Neural cell (in vitro differentiated cells): ENCODE measurements at regions not wholly inside any gene's neighbourhood (a gene's known extent, or its start where the extent isn't known, plus 50 kb on each side); places are given as distances from the start of the nearest gene placed in this dataset.
A peak's percentile ranks its signal among the peaks of the same experiment; 100 is the strongest.
"Not testable (repeated sequence)": the region's sequence is repeated elsewhere in the genome, so short reads cannot be mapped to it uniquely, and the experiment has no call there.

ENCODE experiments used
- H2AFZ ChIP-seq: fragments of 200-600, 300-800 bp; sonication (generic), shearing (Covaris generic); 2 replicates; pipeline ENCODE4 v1.6.0; 2014; ENCODE audit warnings: low read depth, mild to moderate bottlenecking, antibody characterized with exemption, low read length, moderate library complexity
- H3F3A ChIP-seq: fragments of 200-600 bp; shearing (Covaris generic); 2 replicates; pipeline ENCODE4 v1.6.1; 2016; ENCODE audit warnings: mild to moderate bottlenecking, moderate library complexity, mixed read lengths, antibody characterized with exemption, low read length; ENCODE audit not compliant: insufficient read depth, poor library complexity, severe bottlenecking
- H3K27ac ChIP-seq: fragments of 200-600, 300-800 bp; sonication (generic), shearing (Covaris generic); 2 replicates; pipeline ENCODE4 v1.5.1; 2014; ENCODE audit warnings: mild to moderate bottlenecking, low read length, moderate library complexity
- H3K27me3 ChIP-seq: fragments of 300-800, 200-600 bp; sonication (generic), shearing (Covaris generic); 2 replicates; pipeline ENCODE4 v1.6.0; 2014; ENCODE audit warnings: mild to moderate bottlenecking, low read depth, low read length, moderate library complexity; ENCODE audit not compliant: insufficient read depth
- H3K36me3 ChIP-seq: fragments of 300-800, 200-600 bp; sonication (generic), shearing (Covaris generic); 2 replicates; pipeline ENCODE4 v1.5.1; 2014; ENCODE audit warnings: mild to moderate bottlenecking, antibody characterized with exemption, low read length, moderate library complexity; ENCODE audit not compliant: insufficient read depth
- H3K4me2 ChIP-seq: fragments of 300-800, 200-600 bp; sonication (generic), shearing (Covaris generic); 2 replicates; pipeline ENCODE4 v1.6.0; 2014; ENCODE audit warnings: mild to moderate bottlenecking, low read length
- H3K4me3 ChIP-seq: fragments of 300-800, 200-600 bp; sonication (generic), shearing (Covaris generic); 2 replicates; pipeline ENCODE4 v1.5.1; 2014; ENCODE audit warnings: mild to moderate bottlenecking, low read length, moderate library complexity
- H3K79me2 ChIP-seq: fragments of 200-600 bp; shearing (Covaris generic); replicated peaks from 2 replicates; pipeline ENCODE4 v1.6.0; 2014; ENCODE audit warnings: mild to moderate bottlenecking, low read length, moderate library complexity; ENCODE audit not compliant: insufficient read depth
- H3K9ac ChIP-seq: fragments of 300-800, 200-600 bp; sonication (generic), shearing (Covaris generic); 2 replicates; pipeline ENCODE4 v1.6.1; 2016; ENCODE audit warnings: mild to moderate bottlenecking, low read length, mixed read lengths
- H3K9me2 ChIP-seq: fragments of 200-600 bp; shearing (Covaris generic); 2 replicates; pipeline ENCODE4 v1.6.1; 2016; ENCODE audit warnings: mild to moderate bottlenecking, low read length, mixed read lengths; ENCODE audit not compliant: insufficient read depth
- H3K9me3 ChIP-seq: fragments of 200-600, 300-800 bp; sonication (generic), shearing (Covaris generic); 2 replicates; pipeline ENCODE4 v1.6.1; 2016; ENCODE audit warnings: mild to moderate bottlenecking, mixed run types, low read length, moderate library complexity, mixed read lengths
- H4K20me1 ChIP-seq: fragments of 200-600 bp; shearing (Covaris generic); 2 replicates; pipeline ENCODE4 v1.6.1; 2016; ENCODE audit warnings: mild to moderate bottlenecking, mixed run types; ENCODE audit not compliant: insufficient read depth
- CTCF ChIP-seq: fragments of 450-650 bp; IDR thresholded peaks from 2 replicates; pipeline ENCODE4 v1.5.1; 2014; ENCODE audit warnings: antibody characterized with exemption, mild to moderate bottlenecking, moderate library complexity; ENCODE audit not compliant: poor library complexity, severe bottlenecking
- EP300 ChIP-seq: fragments of 450-650 bp; conservative IDR thresholded peaks from 2 replicates; pipeline ENCODE4 v1.6.1; 2014; ENCODE audit warnings: antibody characterized with exemption, mild to moderate bottlenecking, moderate library complexity; ENCODE audit not compliant: poor library complexity, severe bottlenecking
- EZH2 ChIP-seq: fragments of 200-600, 300-800 bp; shearing (Covaris generic), sonication (generic); IDR thresholded peaks from 2 replicates; pipeline ENCODE4 v1.6.1; 2014; ENCODE audit warnings: antibody characterized with exemption, low read length, borderline replicate concordance, mild to moderate bottlenecking; ENCODE audit not compliant: insufficient read depth, poor library complexity, severe bottlenecking
- POLR2AphosphoS5 ChIP-seq: IDR thresholded peaks from 2 replicates; pipeline ENCODE4 v1.6.1; 2012
- RAD21 ChIP-seq: fragments of 450-650 bp; conservative IDR thresholded peaks from 2 replicates; pipeline ENCODE4 v1.6.1; 2014; ENCODE audit warnings: antibody characterized with exemption, mild to moderate bottlenecking, moderate library complexity
- REST ChIP-seq: IDR thresholded peaks from 2 replicates; pipeline ENCODE4 v1.6.1; 2012; ENCODE audit warnings: borderline replicate concordance
- SMC3 ChIP-seq: fragments of 450-650 bp; conservative IDR thresholded peaks from 2 replicates; pipeline ENCODE4 v1.6.1; 2014; ENCODE audit warnings: antibody characterized with exemption, mild to moderate bottlenecking, moderate library complexity; ENCODE audit not compliant: poor library complexity
- TAF1 ChIP-seq: IDR thresholded peaks from 2 replicates; pipeline ENCODE4 v1.6.1; 2012; ENCODE audit warnings: low read depth

DNA sequence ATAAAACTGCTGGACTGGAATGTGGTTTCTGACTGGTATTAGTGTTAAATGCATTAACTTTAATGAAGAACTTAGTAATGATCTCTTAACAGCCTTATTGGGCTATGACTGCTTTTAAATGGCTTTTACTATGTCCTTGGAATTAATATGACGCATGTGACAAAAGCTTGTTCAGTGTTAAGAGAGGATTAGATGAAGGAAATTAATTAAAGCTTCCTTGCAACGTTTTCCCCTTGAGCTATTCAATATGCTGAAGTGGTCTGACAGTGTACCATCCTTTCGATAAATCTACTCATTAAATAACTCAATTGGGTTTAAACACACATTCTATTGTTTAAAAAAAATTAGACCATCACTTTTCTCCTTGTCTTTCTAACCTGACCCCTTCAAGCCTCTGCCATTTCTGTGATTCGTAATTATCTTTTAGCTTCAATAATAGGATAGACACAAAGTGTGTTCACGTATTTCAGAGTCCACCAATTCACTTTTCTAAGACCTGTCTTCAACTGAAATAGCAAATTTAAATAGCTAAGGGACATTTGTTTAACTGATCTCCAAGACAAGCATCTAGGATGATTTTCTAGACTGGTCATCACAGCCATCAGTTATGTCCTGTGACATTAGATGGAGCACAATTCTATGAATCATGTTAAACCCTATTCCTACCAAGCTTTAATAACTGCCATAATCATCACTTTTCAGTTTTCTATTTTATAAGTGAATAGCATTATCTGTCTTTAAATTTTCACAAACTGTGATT is 1258.0 kb upstream of the CDH9 start:
- Histone ChIP-seq H4K20me1 (no peaks in the 10 kb centered on the region), H3K27me3 (no peaks in the 10 kb centered on the region), H3K4me3 (no peak overlapping the region), H3K36me3 (no peaks in the 10 kb centered on the region), H3K9ac (no peak overlapping the region), H3K27ac (peak overlapping the region; percentile 15), H3K9me3 (no peaks in the 10 kb centered on the region), H2AFZ (no peak overlapping the region), H3K4me2 (no peak overlapping the region), H3F3A (no peaks in the 10 kb centered on the region), H3K79me2 (no peaks in the 10 kb centered on the region), H3K9me2 (no peaks in the 10 kb centered on the region)
- TF ChIP-seq CTCF (no peak), POLR2AphosphoS5 (no peak), EP300 (no peak), EZH2 (no peak), TAF1 (no peak)

DNA sequence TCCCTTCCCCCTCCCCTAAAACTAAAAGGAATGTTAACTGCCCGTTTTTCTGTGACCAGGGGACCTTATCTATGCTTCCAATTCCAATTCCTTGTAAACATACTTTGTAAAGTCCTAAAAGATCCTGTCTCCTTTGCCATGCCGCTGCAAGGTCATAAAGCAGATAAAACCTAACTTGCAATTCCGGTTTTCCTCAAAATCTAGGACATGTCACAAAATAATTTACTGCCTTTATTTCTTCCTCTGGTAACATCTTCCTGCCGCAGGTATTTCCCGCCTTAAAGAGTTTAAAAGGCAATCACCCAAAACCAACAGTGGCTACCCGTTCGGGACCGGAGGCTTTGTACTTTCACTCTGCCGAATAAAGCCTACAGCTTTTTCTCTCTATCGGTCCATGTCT is 1248.6 kb upstream of the CDH9 start:
- H3K4me3 ChIP-seq, H2AFZ ChIP-seq, H3K27ac ChIP-seq, H3K36me3 ChIP-seq, H3F3A ChIP-seq, H3K79me2 ChIP-seq, H3K9ac ChIP-seq, H4K20me1 ChIP-seq, H3K9me2 ChIP-seq, H3K9me3 ChIP-seq, H3K4me2 ChIP-seq, H3K27me3 ChIP-seq: not testable (repeated sequence)

- H3K9me3 ChIP-seq: no peaks in the 10 kb centered on the region
- no peak overlapping the region for H2AFZ ChIP-seq
- no peaks in the 10 kb centered on the region for H4K20me1 ChIP-seq
- no peaks in the 10 kb centered on the region for H3K36me3 ChIP-seq
- TF ChIP-seq POLR2AphosphoS5 (no peak), RAD21 (no peak), REST (no peak), EP300 (no peak), CTCF (no peak), SMC3 (no peak)
- no peaks in the 10 kb centered on the region for H3K79me2 ChIP-seq
- no peaks in the 10 kb centered on the region for H3F3A ChIP-seq
- H3K4me3 ChIP-seq: no peak overlapping the region
- H3K27ac ChIP-seq: no peak overlapping the region
- H3K4me2 ChIP-seq: no peak overlapping the region
- no peaks in the 10 kb centered on the region for H3K27me3 ChIP-seq
- no peak overlapping the region for H3K9ac ChIP-seq
- no peaks in the 10 kb centered on the region for H3K9me2 ChIP-seq
Measured at GRCh38 chr5:28286566-28286965, 1248.2 kb upstream of the CDH9 start.
